Head of caudate nucleus (tissue), 42 donors: ENCODE measurements at regions not wholly inside any gene's neighbourhood (a gene's known extent, or its start where the extent isn't known, plus 50 kb on each side); places are given as distances from the start of the nearest gene placed in this dataset.
"Not testable (repeated sequence)": the region's sequence is repeated elsewhere in the genome, so short reads cannot be mapped to it uniquely, and the experiment has no call there.

ENCODE experiments used
- DNase-seq, 42 donors: peaks; one replicate each; pipeline versions ENCODE4 v3.0.0 to v3.0.0-alpha.2; 2020 to 2021; ENCODE audit warnings: mixed read lengths in 7 of 42
- intact Hi-C: fragments of 100-400 bp; cut with DNase I; formaldehyde crosslinking; loops from one replicate; pipeline ENCODE4 v1.15.0; 2022

DNA sequence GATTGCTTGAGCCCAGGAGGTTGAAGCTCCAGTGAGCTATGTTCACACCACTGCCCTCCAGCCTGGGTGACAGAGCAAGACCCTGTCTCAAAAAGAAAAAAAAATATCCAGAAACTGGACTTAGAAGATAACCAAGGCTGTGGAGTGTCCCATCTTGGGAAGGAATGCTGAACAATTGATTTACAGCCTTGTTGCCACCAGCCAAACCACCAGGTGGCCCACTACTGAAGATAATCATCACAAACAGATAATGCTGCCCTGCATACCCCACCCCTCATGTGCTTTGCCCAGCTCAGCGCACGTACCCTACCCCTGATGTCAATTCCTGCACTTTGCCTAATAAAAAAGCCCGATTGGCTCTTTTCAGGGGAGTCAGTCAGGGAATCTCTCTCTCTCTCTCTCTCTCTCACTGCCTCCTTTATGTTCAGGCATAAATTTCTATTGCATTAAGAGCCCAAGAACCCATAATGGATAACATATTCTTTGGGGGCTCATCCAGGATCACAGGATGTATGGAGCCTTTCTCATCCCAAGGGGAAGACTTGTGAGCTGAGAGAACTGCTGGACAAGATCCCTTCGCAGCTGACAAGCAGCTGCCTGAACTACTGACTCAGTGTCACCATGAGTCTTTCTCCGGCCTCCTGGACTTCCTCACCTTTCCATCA is 166.4 kb downstream of the CD24 start:
- no peak for DNase-seq
- intact Hi-C loops = no loop called here

DNA sequence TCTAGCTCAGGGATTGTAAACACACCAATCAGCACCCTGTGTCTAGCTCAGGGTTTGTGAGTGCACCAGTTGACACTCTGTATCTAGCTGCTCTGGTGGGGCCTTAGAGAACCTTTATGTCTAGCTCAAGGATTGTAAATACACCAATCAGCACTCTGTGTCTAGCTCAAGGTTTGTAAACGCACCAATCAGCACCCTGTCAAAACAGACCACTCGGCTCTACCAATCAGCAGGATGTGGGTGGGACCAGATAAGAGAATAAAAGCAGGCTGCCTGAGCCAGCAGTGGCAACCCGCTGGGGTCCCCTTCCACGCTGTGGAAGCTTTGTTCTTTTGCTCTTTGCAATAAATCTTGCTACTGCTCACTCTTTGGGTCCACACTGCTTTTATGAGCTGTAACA is 168.3 kb downstream of the CD24 start:
- intact Hi-C loops, DNase-seq: not testable (repeated sequence)

DNA sequence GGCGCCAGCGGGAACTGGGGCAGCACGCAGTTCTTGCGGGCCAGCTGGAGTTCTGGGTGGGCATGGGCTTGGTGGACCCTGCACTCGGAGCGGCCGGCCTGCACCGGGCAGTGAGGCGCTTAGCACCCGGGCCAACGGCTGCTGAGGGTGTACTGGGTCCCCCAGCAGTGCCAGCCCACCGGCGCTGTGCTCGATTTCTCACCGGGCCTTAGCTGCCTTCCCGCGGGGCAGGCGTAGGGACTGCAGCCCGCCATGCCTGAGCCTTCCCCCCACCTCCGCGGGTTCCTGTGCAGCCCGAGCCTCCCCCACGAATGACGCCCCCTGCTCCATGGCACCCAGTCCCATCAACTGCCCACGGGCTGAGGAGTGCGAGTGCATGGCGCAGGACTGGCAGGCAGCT is 168.8 kb downstream of the CD24 start:
- DNase-seq = no peak
- intact Hi-C loops = no loop called here

DNA sequence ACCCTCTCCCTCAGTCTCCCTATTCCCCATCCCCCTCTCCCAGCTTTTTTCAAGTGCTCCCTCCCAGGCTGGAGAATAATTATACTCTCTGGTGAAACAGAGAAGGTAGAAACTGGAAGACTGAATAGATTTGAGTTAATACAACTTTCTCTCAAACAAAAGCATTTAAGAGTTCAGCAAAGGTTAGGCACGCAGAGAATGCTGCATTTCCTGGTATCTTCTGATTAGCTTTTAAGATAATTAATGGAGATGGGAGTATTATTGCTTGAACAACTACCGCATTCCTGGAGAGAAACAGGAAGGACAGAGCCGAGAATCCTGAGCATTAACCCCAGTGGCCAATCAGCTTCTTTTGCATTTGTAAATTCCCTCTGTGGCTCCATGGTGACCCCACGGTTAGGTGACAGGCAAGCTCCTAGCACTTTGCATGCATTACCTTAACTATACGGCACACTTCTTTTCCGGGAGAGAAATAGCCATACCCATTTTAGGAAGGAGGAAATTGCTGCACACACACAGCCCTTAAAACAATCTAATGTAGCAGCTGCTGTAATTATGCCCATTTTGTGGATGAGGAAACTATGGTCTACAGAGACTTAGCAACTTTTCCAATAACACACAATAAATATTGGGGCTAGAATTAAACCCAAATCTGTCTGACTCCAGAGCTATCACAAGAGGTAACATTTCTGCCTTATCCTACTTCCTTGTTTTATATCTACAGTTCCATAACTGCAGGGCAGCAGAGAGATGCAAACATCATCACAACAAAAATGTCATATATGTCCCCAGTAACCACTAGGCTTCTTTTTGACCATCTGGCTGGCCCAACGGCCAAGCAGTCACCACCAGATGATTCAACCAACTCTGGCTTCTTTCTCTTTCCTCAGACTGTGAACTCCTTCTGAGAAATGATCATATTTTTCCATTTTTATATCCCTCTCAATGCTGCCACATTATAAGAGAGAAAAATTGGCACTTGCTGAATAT is 169.9 kb downstream of the CD24 start:
- intact Hi-C loops = no loop called here
- DNase-seq = no peak

DNA sequence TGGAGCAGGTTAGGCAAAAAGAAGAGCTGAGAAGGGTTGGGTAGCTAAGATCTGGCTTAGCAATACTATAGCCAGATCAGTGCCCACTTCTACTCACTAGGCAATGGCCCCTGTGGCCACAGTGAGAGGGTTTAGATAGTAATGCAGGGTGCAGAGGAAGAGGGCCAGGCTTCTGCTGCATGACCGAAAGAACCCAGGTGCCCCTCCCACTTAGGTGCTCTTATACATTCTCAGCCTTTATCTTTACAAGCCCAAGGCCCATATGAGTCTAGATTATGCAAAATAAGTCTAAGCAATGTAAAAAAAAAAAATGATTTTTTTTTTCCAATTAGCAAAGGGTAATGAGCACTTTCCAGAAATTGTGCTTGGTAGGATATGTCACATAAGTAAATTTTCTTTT is 171.3 kb downstream of the CD24 start:
- intact Hi-C loops = no loop called here
- DNase-seq = no peak

DNA sequence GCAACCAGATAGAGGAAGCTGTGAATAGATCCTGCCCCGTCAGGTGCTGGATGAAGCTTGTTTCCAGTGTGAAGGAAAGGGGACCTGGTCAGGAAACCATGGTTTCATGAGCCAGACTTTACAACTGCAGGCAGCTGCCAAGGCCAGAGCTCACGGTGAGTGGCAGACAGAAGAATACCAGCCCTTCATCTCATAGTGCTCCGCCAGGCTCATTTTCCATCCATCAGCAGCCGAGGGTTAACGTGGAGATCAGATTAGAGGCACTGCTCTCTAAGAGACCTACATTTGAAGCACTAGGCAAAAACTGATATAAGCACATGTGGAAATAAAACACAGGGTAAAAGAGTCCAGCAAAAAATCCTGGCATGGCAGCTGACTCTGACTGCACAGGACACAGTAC is 172.4 kb downstream of the CD24 start:
- intact Hi-C loops = no loop called here

DNA sequence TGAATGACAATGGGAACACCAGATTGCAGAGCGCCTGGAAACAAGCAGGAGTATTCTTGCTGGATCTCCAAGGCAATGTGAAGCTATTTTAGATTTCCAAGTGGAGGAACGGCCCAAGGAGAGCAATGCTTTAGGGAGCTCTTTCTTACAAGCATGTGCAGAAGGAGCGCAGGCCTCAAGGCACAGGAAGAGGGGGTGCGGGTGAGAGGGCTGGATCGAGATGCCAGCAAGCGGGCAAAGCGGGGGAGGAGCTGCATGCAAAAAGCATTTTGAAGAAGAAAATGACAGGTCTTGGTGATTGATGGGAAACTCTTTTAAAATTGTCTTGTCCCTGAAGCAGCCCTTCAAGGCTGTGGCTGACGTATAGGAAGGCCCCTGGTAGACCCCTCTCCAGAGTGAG is 171.9 kb downstream of the QRSL1 start:
- DNase-seq = peak in 11 of 42 donors; percentile 10 to 55 (median 23)
- intact Hi-C loops = no loop called here

More for the DNA sequence above, 172.4 kb downstream of the CD24 start:
- no peak for DNase-seq

DNA sequence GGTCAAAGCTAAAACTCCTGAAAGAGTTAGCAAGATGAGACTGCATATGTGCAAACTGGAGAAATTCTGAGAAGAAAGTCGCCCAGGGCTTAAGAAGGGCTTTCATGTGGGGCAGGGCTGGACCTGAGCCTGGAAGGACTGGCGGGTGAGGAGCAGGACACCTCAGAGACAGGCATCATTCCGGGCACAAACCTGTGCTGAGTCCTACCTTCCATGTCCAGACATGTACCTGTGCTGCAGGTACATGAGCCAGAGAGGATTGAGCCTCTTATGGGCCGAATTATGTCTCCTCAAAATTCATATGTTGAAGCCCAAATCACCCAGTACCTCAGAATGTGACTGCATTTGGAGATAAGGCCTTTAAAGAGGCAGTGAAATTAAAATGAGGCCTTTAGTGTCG is 171.0 kb downstream of the QRSL1 start:
- DNase-seq = no peak
- intact Hi-C loops = no loop called here

DNA sequence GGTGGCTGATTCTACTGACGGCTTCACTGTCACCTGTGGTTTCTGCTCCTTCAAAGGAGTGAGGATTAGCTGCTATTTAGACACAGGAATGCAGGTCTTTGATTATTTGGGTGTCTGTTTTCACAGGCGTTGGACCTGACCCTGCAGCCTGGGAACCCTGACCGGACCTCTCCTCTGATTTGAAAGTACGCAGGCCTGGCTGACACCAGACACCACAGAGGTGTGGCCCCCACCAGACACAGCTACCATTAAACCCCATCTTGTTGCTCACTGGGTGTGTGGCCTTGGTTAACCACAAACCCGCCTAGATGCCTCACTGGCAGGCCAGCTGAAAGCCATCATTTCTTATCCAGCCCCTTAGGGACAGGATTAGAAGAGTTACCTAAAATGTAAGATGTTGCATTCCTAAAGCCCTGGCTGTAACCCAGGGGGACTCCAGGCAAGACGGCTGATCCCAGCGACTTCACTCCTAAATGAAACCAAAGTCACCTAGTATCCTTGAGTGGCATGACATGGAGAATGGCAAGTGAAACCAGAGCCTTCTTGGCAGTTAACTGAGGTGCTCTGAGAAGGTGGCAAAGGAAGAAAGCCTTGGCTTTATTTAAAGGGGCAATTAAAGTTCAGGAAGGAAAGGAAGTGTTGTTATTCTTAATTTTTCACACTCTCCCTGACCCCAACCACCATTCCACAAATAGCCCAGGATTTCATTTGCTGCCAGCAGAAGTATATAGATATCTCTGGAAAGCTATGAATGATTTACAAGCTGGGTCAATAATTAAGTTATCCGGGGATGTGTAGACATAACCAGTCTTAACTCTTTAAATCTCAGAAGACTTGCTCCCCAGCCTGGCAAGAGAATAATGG is 169.9 kb downstream of the QRSL1 start:
- intact Hi-C loops = no loop called here
- DNase-seq = no peak

DNA sequence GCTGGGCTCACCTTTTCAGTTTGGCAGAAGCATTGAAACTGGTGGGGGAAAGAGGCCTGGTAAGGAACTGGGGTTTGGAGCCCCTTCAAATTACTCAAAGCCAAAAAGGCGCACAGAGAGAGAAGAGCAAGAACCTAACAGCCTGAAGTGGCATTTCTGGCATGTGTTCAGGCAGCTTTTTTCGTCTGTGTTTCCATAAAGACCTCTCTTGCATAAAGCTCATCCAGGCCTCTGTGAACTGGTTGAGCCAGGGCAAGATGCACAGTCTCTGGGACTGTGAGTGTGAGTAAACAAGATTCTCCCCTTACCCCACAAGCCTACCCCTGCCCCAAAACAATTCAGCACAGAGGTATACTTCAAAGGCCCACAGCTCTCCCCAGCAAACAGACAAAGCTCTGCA is 167.8 kb downstream of the QRSL1 start:
- DNase-seq = no peak
- intact Hi-C loops = no loop called here

DNA sequence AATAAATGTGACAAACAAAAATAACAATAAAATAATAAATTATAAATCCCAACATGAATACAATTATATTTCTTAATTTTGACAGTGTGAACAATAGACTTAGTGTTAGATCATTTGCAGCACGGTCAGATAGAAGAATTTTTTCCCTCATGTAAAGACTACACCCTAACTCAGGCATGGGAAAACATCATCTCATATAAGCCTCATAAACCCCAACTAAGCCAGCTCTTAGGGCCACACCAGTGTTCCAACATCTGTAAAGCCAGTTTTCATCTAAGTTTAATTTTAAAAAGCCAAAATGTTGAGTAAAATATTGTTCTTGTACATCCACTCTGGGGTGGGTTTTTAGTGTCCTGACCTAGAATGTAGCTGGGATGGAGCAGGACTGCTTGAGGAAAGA is 167.4 kb downstream of the QRSL1 start:
- intact Hi-C loops = no loop called here
- no peak for DNase-seq

DNA sequence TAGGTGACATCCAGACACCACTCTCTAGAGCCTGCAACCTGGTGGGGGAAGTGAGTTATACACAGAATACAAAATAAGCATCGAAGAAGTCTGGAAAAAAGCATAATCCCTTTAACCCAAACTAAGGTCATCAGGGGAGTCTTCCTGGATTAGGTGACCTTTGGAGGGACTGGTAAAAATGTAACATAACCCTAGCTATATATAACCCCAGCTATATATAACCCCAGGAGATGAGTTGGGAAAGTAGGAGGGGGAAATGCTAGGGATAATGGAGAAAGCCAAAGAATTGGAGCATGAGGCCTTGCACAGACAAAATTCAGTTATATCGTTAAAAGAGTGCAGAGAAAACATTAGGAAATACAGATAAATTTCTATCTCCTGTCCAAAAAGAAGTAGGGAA is 164.8 kb downstream of the QRSL1 start:
- intact Hi-C loops = no loop called here
- no peak for DNase-seq

DNA sequence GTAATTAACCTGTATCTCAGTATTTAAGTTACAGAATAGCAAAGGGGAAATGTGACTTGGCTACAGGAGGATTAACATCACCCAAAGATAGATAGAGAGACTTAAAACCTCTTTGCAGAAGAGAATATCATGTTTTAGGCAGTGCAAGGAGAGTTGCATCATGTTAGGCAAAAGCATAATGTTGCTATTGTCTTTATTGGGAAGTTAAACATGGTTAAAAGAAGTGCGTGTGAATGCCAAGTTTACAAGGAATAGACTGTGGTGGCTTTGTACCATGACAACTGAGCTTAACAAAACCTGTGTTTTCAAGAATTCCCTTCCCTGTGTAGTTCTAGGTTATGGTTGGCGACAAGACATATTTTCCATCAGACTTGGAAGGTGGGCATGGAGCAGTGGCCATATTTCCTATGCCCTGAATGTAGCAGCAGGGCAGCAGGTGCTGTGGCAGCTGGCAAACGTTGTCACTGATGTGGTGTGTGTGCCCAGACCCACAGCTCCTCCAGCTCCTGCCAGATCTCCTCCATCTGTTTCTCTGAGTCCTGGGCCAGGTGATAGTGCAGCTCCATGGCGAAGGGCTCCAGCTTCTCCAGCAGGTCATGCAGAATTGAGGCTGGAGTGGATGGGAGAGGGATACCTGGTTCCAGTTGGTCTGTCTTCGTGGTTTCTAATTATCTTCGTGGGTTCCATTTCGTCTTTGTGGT is 163.3 kb downstream of the QRSL1 start:
- no peak for DNase-seq
- intact Hi-C loops = no loop called here

DNA sequence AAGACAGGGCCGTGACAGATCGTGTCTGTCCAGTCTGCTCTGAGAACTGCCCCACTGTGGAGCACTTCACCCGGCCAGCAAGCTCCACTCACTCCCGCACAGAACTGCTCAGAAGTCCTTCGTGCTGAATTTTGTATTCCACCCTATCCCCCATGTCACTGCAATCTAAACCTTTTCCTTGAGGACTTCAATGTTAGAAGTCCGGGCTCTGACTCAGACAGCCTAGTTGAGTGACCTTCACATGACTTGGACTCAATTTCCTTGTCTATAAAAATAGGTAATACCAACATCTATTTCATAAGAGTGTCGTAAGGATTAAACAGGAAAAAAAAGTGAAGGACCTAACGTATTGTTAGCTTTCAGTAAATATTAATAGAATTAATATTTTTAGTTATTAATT is 161.6 kb downstream of the QRSL1 start:
- intact Hi-C loops = no loop called here
- no peak for DNase-seq

DNA sequence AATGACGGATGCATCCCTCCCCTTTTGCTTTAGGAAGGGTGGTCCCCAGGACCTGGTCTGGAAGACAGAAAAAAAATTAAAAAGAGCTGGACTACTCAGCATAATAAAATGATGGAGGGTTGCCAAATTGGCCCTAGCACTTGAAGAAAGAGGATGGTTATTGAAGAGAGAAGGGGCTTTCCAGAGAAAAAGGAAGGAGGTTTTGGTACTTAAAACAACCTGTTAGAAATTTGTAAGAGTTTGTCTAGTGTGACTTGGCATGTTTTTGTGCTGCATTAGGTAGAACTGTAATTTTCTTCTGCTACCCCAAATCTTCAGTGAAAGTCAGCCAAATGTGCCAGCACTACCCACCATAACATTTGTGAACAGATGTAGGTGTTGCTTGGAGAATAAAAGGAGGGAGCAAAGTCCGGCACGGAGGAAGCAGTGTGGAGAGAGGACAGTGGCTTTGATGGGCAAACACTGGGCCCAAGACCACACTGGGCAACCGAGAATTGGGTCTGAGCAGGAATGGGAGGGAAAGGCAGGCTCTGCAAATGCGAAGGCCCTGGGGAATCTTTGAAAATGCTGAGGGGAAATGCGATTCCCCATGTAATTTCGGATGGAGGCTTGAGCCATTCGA is 160.9 kb downstream of the QRSL1 start:
- intact Hi-C loops = no loop called here

DNA sequence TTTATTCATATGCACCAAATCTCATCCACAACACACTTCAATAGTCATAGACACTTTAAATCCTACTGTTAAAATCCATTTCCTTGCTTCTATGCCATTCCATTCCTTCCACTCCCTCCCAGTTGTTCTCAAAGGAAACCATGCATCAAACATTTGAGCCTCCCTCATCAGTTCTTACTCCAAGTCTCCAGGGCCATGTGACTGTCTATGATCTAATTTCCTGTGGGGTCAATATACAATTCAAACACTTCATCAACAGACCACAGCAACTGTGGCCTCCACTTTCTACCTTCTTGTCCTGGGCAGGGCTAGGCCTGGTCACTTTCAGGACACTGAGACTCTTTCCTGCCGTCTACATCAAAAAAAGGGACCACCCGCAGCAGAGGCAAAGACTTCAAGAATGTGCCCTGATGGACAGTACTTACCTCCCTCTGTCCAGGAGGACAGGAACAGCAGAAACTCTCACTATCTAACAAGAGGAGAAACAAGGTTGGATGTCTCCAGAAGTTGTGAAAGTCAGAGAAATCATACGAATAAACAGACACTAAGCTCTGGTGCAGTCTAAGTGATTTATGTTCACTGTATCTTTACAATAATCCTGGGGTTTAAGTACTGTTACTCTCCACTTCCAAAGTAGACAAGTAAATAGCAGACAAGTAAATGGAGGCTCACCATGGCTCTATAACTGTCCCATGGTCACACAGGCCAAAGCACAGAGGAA is 160.2 kb downstream of the QRSL1 start:
- no peak for DNase-seq
- intact Hi-C loops = no loop called here

More for the DNA sequence above, 160.9 kb downstream of the QRSL1 start:
- DNase-seq = no peak

DNA sequence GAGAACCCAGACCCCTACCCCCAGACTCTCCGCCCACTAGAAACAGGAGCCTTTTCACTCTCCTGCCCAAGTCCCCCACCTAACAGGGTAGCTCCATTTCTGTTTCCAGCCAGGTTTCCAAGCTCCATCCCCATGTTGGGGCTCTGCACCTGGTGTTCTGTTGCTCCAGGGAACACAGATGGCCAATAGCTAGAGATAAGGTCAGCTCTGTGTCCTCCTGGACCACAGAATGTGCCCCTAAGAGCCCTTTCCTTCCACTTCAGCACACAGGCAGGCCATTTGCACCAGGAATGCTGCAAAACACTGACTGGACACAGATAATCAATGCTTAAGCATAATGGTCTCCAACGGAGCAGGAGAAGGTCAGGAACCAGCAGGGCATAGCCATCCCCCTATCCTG is 159.4 kb downstream of the QRSL1 start:
- no peak for DNase-seq
- intact Hi-C loops = no loop called here
